GM18505 (cell line): ENCODE measurements at regions not wholly inside any gene's neighbourhood (a gene's known extent, or its start where the extent isn't known, plus 50 kb on each side); places are given as distances from the start of the nearest gene placed in this dataset.

Experiments used
- ATAC-seq: cut with Tn5 transposase; IDR thresholded peaks from one replicate; pipeline ENCODE4 v1.9.1; 2021; ENCODE audit not compliant: unreplicated experiment
- POLR2A ChIP-seq: IDR thresholded peaks from 4 replicates; pipeline ENCODE4 v1.6.1; 2011; ENCODE audit warnings: borderline replicate concordance; ENCODE audit not compliant: insufficient read depth, insufficient read length; ENCODE audit errors: extremely low read depth

DNA sequence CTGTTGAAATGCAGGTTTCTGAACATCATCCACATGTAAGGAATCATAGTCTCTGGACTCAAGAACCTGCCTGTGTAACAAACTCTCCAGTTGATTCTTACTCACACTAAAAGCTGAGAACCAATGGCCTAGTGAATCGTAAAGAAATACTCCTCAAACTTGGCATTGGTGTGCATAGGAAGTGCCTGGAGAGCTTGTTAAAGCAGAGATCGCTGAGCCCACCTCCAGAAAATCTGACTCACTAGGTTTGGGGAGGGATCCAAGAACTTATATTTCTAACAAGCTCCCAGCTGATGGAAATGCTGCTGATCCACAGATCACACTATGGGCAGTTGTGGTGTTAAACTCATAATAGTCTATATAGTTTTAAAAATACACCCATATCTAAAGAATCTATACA, 55.8 kb upstream of the LMCD1 start:
- no peak for ATAC-seq
- TF ChIP-seq POLR2A, result no peak

DNA sequence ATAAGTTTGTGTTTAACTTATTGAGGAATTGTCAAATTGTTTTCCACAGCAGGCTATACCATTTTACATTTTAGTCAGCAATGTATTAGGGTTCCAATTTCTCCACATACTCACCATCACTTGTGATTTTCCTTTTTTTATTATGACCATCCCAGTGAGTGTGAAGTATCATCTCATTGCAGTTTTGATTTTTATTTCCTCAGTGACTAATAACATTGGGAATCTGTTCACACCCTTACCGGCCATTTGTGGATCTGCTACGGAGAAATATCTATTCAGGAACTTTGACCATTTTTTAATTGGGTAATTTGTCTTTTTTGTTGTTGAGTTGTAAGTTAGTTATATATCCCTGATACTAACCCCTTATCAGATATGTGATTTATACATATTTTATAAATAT, 54.8 kb upstream of the LMCD1 start:
- ATAC-seq, result no peak
- TF ChIP-seq POLR2A, result no peak

DNA sequence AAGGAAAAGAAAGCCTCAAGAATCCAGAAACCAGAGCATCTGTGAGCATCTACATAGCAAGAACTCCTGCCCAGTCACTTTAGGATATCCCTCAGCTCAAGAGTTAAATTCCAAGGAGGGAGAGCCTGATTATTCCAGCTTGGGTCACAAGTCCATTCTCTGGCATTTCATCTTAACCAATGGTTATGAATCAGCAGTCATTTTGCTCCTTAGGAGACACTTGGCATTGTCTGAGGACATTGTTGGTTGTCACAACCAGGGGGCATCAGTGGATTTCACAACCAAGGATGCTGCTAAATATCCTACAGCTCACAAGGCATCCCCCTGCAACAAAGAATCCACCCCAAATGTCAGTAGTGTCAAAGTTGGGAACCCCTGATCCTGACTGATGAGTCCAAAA, 51.0 kb upstream of the LMCD1 start:
- no peak for TF ChIP-seq POLR2A
- ATAC-seq, result no peak

DNA sequence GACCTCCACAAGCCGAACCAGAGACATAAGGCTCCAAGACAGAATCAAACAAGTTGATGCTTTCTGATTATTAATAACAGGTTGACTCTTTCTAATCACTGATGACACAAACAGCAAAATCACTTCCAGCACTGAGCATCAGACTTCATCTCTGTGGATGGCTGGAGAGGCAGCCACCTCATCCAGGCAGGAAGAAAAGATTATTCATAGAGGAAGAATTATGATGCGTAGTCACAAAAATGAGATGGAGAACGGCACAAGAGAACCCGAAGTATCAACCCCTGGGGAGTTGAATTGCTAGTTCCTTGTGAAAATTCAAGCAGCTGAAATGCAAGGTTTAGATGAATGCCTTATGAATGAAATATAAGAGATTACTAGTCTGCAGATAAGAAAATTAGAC, 49.9 kb upstream of the LMCD1 start:
- ATAC-seq, result no peak
- TF ChIP-seq POLR2A, result no peak
